ENCODE measurements at regions not wholly inside any gene's neighbourhood (a gene's known extent, or its start where the extent isn't known, plus 50 kb on each side); places are given as distances from the start of the nearest gene placed in this dataset.

GRCh38 chr2:8219631-8220355 lies 462.1 kb upstream of the ID2 start:
- no peak overlapping the region for H3K27ac ChIP-seq (ENCODE audit: low read depth)
- no peaks in the 10 kb centered on the region for H3K36me3 ChIP-seq (ENCODE audit: insufficient read depth)
- 82% methylated on average over 22 of the region's 22 CpGs for WGBS

GRCh38 chr2:8222979-8223694 lies 458.7 kb upstream of the ID2 start:
- no peak for DNase-seq (ENCODE audit: extremely low spot score)
- H3K4me3 ChIP-seq (ENCODE audit: low read depth, low read length) = no peak overlapping the region
- 85% methylated on average over 9 of the region's 9 CpGs for WGBS

More at GRCh38 chr2:8219631-8220355, 462.1 kb upstream of the ID2 start:
- no peak for DNase-seq (ENCODE audit: extremely low spot score)
- Histone ChIP-seq H3K4me3 (ENCODE audit: low read depth, low read length) (no peak overlapping the region), H3K4me1 (ENCODE audit: insufficient read depth) (no peaks in the 10 kb centered on the region)

GRCh38 chr2:8223695-8224346 lies 458.0 kb upstream of the ID2 start:
- 96% methylated on average over 18 of the region's 18 CpGs for WGBS
- no peaks in the 10 kb centered on the region for H3K36me3 ChIP-seq (ENCODE audit: insufficient read depth)
- H3K4me1 ChIP-seq (ENCODE audit: insufficient read depth) = no peaks in the 10 kb centered on the region
- no peak for DNase-seq (ENCODE audit: extremely low spot score)
- no peak overlapping the region for H3K27ac ChIP-seq (ENCODE audit: low read depth)
- no peak overlapping the region for H3K4me3 ChIP-seq (ENCODE audit: low read depth, low read length)

More at GRCh38 chr2:8222979-8223694, 458.7 kb upstream of the ID2 start:
- no peaks in the 10 kb centered on the region for H3K36me3 ChIP-seq (ENCODE audit: insufficient read depth)
- H3K4me1 ChIP-seq (ENCODE audit: insufficient read depth) = no peaks in the 10 kb centered on the region
- no peak overlapping the region for H3K27ac ChIP-seq (ENCODE audit: low read depth)

DNA sequence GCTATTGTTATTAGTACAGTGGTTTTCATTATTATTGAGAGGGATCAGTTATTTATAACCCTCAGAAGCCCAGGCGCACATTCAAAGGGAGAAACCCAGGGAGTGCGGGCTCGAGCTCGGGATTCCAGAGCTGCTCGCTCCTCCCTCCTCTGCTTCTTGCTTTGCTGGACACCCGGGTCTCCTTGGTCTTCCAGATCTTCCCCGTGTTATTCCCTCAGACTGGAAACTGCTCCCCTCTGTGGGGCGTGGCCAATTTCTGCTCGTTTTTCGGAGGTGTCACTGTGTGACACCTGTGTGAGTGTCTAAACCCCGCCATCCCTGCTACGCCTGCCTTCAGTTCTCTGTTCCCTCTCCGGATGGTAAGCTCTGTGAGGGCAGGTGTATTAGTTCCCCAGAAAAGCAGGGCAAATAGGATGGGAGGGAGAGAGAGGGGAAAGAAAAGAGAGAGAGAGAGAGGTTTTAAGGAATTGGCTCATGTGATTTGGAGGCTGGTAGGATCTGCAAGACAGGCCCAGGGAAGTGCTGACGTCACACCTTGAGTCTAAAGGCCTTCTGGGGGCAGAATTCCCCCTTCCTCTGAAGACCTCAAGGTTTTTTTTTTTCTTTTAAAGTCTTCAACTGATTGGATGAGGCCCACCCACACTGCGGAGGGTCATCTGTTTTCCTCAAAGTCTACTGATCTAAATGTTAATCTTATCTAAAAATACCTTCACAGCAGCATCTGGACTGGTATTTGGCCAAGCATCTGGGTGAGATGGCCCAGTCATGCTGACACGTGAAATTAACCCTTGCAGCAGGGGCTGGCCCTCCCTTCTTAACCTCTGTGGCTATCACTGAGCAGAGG lies 457.3 kb upstream of the ID2 start:
- DNase-seq (ENCODE audit: extremely low spot score) = no peak
- Histone ChIP-seq H3K36me3 (ENCODE audit: insufficient read depth) (no peaks in the 10 kb centered on the region), H3K27ac (ENCODE audit: low read depth) (no peak overlapping the region), H3K4me3 (ENCODE audit: low read depth, low read length) (no peak overlapping the region), H3K4me1 (ENCODE audit: insufficient read depth) (no peaks in the 10 kb centered on the region)
- WGBS = 88% methylated on average over 16 of the region's 16 CpGs

- Histone ChIP-seq H3K4me1 (ENCODE audit: insufficient read depth) (no peaks in the 10 kb centered on the region), H3K27ac (ENCODE audit: low read depth) (no peak overlapping the region), H3K36me3 (ENCODE audit: insufficient read depth) (no peaks in the 10 kb centered on the region), H3K4me3 (ENCODE audit: low read depth, low read length) (no peak overlapping the region)
- no peak for DNase-seq (ENCODE audit: extremely low spot score)
- WGBS = 34% methylated on average over 5 of the region's 5 CpGs
Observed at GRCh38 chr2:8225266-8225665, 456.6 kb upstream of the ID2 start.

GRCh38 chr2:8225798-8226197 lies 456.1 kb upstream of the ID2 start:
- WGBS = 77% methylated on average over 6 of the region's 6 CpGs
- Histone ChIP-seq H3K4me3 (ENCODE audit: low read depth, low read length) (no peak overlapping the region), H3K27ac (ENCODE audit: low read depth) (no peak overlapping the region), H3K4me1 (ENCODE audit: insufficient read depth) (no peaks in the 10 kb centered on the region), H3K36me3 (ENCODE audit: insufficient read depth) (no peaks in the 10 kb centered on the region)
- DNase-seq (ENCODE audit: extremely low spot score) = no peak

DNA sequence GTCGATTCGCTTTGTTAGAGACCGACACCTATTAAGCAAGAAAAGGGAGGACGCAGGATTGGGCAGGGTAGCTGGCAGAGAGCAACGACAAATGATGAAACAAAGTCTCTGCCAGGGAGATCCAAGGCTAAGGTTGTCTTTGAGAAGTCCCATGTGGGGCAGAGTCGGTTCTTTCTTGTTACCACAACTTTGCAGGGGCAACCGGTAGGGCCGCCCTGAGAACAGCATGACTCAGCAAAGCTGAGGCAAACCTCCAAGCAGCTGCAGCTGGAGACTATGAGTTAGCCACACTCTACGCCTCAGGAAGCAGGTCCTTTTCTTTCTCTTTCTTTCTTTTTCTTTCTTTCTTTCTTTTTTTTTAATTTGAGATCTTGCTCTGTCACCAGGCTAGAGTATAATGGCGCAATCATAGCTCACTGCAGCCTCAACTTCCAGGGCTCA lies 452.3 kb upstream of the ID2 start:
- Histone ChIP-seq H3K4me1 (ENCODE audit: insufficient read depth) (no peaks in the 10 kb centered on the region), H3K36me3 (ENCODE audit: insufficient read depth) (no peaks in the 10 kb centered on the region), H3K27ac (ENCODE audit: low read depth) (no peak overlapping the region), H3K4me3 (ENCODE audit: low read depth, low read length) (no peak overlapping the region)
- WGBS = 40% methylated on average over 10 of the region's 10 CpGs
- no peak for DNase-seq (ENCODE audit: extremely low spot score)

DNA sequence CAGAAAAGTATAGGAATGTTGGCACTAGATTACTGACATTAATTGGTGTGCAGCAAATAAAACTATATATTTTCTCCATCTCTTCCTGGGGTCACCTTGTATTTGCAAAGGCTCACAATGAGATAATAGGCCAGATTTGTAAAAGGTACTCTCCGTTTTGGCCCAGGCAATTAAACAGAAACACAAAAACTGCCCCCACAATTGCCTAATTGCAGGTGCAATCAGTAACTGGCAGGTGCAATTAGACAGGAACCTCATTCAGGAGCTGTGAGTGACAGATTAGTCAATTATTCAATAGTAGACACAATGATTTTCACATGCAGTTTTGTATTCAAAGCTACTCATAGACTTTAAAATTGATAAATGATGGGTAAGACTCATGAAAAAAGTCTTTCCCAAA lies 451.4 kb upstream of the ID2 start:
- no peaks in the 10 kb centered on the region for H3K4me1 ChIP-seq (ENCODE audit: insufficient read depth)
- DNase-seq (ENCODE audit: extremely low spot score) = no peak
- WGBS = 96% methylated on average over 1 of the region's 1 CpG
- no peak overlapping the region for H3K27ac ChIP-seq (ENCODE audit: low read depth)
- H3K4me3 ChIP-seq (ENCODE audit: low read depth, low read length) = no peak overlapping the region
- H3K36me3 ChIP-seq (ENCODE audit: insufficient read depth) = no peaks in the 10 kb centered on the region

DNA sequence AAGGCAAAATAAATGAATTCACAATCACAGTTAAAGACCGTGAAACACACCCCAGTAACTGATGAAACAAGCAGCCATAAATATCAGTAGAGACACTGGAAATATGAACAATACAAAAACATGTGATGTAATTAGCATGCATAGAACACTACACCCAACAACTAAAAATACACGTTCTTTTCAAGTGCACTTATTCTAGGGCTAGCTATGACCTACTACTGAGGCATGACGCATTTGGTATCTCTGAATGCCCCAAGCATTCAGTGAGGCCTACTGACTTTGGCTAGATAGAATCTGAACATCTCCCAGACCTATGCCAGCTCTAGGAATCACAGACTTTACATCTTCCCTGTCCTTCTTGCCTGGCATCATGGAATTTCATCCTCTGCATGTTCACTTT lies 450.0 kb upstream of the ID2 start:
- 93% methylated on average over 3 of the region's 3 CpGs for WGBS

GRCh38 chr2:8232871-8233270 lies 449.0 kb upstream of the ID2 start:
- no peaks in the 10 kb centered on the region for H3K4me1 ChIP-seq (ENCODE audit: insufficient read depth)
- DNase-seq (ENCODE audit: extremely low spot score) = no peak
- WGBS = 87% methylated on average over 1 of the region's 1 CpG

More for the DNA sequence above, 450.0 kb upstream of the ID2 start:
- H3K4me1 ChIP-seq (ENCODE audit: insufficient read depth) = no peaks in the 10 kb centered on the region
- H3K36me3 ChIP-seq (ENCODE audit: insufficient read depth) = no peaks in the 10 kb centered on the region
- H3K4me3 ChIP-seq (ENCODE audit: low read depth, low read length) = no peak overlapping the region
- H3K27ac ChIP-seq (ENCODE audit: low read depth) = no peak overlapping the region
- no peak for DNase-seq (ENCODE audit: extremely low spot score)

DNA sequence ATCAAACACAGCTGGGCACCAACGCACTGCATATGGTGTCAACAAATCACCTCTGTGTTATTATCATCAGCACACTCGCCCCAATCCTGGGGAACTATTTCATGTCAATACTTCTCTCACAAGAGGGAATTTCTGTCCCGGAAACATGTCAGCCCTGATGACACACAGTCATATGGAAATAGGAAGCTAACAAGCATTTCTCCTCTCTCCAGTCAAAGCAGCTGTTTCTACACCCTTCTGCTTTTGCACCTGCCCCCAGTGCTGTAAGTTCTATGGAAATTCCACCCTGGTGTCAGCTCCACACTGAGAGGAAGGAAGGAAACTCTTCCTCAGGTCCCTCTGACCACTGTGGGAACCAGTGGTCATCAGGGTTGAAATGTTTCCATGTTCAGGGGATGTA lies 447.6 kb upstream of the ID2 start:
- Histone ChIP-seq H3K27ac (ENCODE audit: low read depth) (no peak overlapping the region), H3K36me3 (ENCODE audit: insufficient read depth) (no peaks in the 10 kb centered on the region), H3K4me3 (ENCODE audit: low read depth, low read length) (no peak overlapping the region), H3K4me1 (ENCODE audit: insufficient read depth) (no peaks in the 10 kb centered on the region)
- no peak for DNase-seq (ENCODE audit: extremely low spot score)
- 94% methylated on average over 3 of the region's 3 CpGs for WGBS

More at GRCh38 chr2:8232871-8233270, 449.0 kb upstream of the ID2 start:
- Histone ChIP-seq H3K36me3 (ENCODE audit: insufficient read depth) (no peaks in the 10 kb centered on the region), H3K27ac (ENCODE audit: low read depth) (no peak overlapping the region), H3K4me3 (ENCODE audit: low read depth, low read length) (no peak overlapping the region)

DNA sequence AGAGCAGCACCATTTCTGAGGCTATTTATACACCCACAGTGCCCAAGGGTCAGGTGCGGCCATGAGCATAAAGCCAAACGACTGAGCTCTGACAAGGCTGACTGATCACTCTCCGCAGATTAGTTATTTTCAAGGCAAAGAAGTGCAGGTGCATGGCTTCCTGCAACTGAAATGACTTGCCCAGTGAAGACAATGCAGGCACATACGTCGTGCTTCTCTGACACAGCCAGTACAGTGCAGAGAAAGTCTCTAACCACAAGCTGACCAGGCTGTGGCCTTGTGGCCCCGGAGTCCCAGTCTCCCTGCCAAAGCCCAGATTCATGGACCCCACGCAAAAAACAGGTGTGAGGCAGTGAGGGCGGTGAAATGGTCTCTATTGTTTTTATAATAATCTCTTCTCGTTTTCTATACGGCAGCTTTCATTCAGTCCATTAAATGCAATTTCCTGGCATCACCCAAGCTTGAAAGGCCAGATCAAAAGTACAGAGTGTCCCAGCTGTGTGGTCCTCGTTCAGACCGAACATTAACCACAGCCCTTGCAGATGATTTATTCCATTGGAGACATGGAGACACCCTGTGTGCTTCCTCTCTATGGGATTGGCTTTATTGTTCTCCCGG lies 447.0 kb upstream of the ID2 start:
- no peak overlapping the region for H3K27ac ChIP-seq (ENCODE audit: low read depth)
- no peak for DNase-seq (ENCODE audit: extremely low spot score)
- no peaks in the 10 kb centered on the region for H3K36me3 ChIP-seq (ENCODE audit: insufficient read depth)
- no peaks in the 10 kb centered on the region for H3K4me1 ChIP-seq (ENCODE audit: insufficient read depth)
- H3K4me3 ChIP-seq (ENCODE audit: low read depth, low read length) = no peak overlapping the region
- 84% methylated on average over 13 of the region's 13 CpGs for WGBS

- H3K36me3 ChIP-seq (ENCODE audit: insufficient read depth) = no peaks in the 10 kb centered on the region
- H3K4me1 ChIP-seq (ENCODE audit: insufficient read depth) = no peaks in the 10 kb centered on the region
- WGBS = 96% methylated on average over 1 of the region's 1 CpG
- no peak overlapping the region for H3K4me3 ChIP-seq (ENCODE audit: low read depth, low read length)
- H3K27ac ChIP-seq (ENCODE audit: low read depth) = no peak overlapping the region
- no peak for DNase-seq (ENCODE audit: extremely low spot score)
Observed at GRCh38 chr2:8235419-8235818, 446.4 kb upstream of the ID2 start.
